ENCODE measurements at regions not wholly inside any gene's neighbourhood (a gene's known extent, or its start where the extent isn't known, plus 50 kb on each side); places are given as distances from the start of the nearest gene placed in this dataset.

GRCh38 chr13:33917190-33917589 is 99.2 kb downstream of the RFC3 start:
- Histone ChIP-seq H3K56ac (ENCODE audit: insufficient read length, low read depth, low read length) (no peak overlapping the region), H2BK5ac (ENCODE audit: insufficient read length, low read length) (no peak overlapping the region), H3K4me2 (ENCODE audit: insufficient read depth, insufficient read length, low read length) (no peak overlapping the region), H2AK5ac (ENCODE audit: insufficient read length, low read length) (no peak overlapping the region), H2AFZ (ENCODE audit: low read length) (no peak overlapping the region), H3K4me1 (ENCODE audit: insufficient read depth, low read length) (peaks cover 4% of the 10 kb centered on the region; the same call in 1 of the 2 replicates), H3K79me2 (ENCODE audit: insufficient read depth, low read length) (no peaks in the 10 kb centered on the region), H3T11ph (ENCODE audit: low read length) (no peak overlapping the region), H2BK15ac (ENCODE audit: low read depth, low read length) (no peak overlapping the region), H3K23me2 (ENCODE audit: insufficient read length, low read depth, low read length, poor library complexity, severe bottlenecking) (no peaks in the 10 kb centered on the region), H2BK12ac (ENCODE audit: insufficient read length, low read depth, low read length) (no peak overlapping the region), H3K27me3 (ENCODE audit: insufficient read depth, low read length) (no peaks in the 10 kb centered on the region), H3K9ac (ENCODE audit: extremely low read depth, insufficient read length, low read length) (no peak overlapping the region), H4K5ac (ENCODE audit: insufficient read length, low read depth, low read length) (no peak overlapping the region), H3K4ac (ENCODE audit: low read depth, low read length) (no peak overlapping the region), H4K8ac (replicated peaks; ENCODE audit: insufficient read length, low read depth, low read length) (no peak overlapping the region), H4K91ac (ENCODE audit: insufficient read length, low read depth, low read length) (no peak overlapping the region), H2BK120ac (ENCODE audit: low read depth, low read length, poor library complexity, severe bottlenecking) (no peak overlapping the region), H2BK20ac (ENCODE audit: low read depth, low read length, poor library complexity, severe bottlenecking) (no peak overlapping the region), H3K18ac (ENCODE audit: insufficient read length, low read depth, low read length) (no peak overlapping the region), H3K14ac (ENCODE audit: insufficient read depth, low read length) (no peak overlapping the region), H3K23ac (ENCODE audit: insufficient read length, low read depth, low read length) (no peak overlapping the region), H3K79me1 (ENCODE audit: insufficient read depth, low read depth, low read length, poor library complexity, severe bottlenecking) (no peaks in the 10 kb centered on the region), H3K27ac (ENCODE audit: insufficient read length, low read depth, low read length) (no peak overlapping the region), H3K9me3 (ENCODE audit: control insufficient read depth, low read depth, low read length) (no peaks in the 10 kb centered on the region), H4K20me1 (ENCODE audit: control insufficient read depth, insufficient read depth, insufficient read length) (no peaks in the 10 kb centered on the region)
- Mint-ChIP-seq H3K4me1 (peaks cover 8 to 12% of the 10 kb centered on the region in 2 experiments), H3K27ac (peak overlapping the region in 2 of 3 experiments; percentile 50 to 69; a peak in 2 of 7 replicates), H3K9me3 (no peaks in the 10 kb centered on the region), H3K4me3 (no peak overlapping the region), H3K36me3 (ENCODE audit: insufficient read depth in 1 of 3, low read depth in 3 of 3) (no peaks in the 10 kb centered on the region), H3K27me3 (ENCODE audit: low read depth) (no peaks in the 10 kb centered on the region)
- TF ChIP-seq CTCF (conservative IDR thresholded peaks at IDR 0.05) = no peak
- no peak for DNase-seq
- WGBS (ENCODE audit: extremely low coverage, insufficient read length, low lambda C conversion rate) = no CpG with 5 or more reads among the region's 4 CpGs

Measured in H9 (cell line).